OCI-LY1 (cell line): ENCODE measurements at regions not wholly inside any gene's neighbourhood (a gene's known extent, or its start where the extent isn't known, plus 50 kb on each side); places are given as distances from the start of the nearest gene placed in this dataset.

Experiments used
- H2AFZ ChIP-seq: fragments of 200-600 bp; sonication (generic), shearing (Covaris generic); 2 replicates; pipeline ENCODE4 v1.6.0; 2014; ENCODE audit warnings: antibody characterized with exemption, mild to moderate bottlenecking, low read length
- H3F3A ChIP-seq: fragments of 200-600 bp; sonication (generic), shearing (Covaris generic); 2 replicates; pipeline ENCODE4 v1.6.0; 2014; ENCODE audit warnings: mild to moderate bottlenecking, antibody characterized with exemption, low read length, moderate library complexity; ENCODE audit not compliant: insufficient read depth
- H3K27ac ChIP-seq: fragments of 200-600 bp; sonication (generic); 2 replicates; pipeline ENCODE4 v1.5.1; 2014; ENCODE audit warnings: low read length, mixed run types, mild to moderate bottlenecking, low read depth; ENCODE audit not compliant: poor library complexity, severe bottlenecking
- H3K27me3 ChIP-seq: fragments of 200-600 bp; sonication (generic); 2 replicates; pipeline ENCODE4 v1.6.0; 2014; ENCODE audit warnings: antibody characterized with exemption, mild to moderate bottlenecking, low read length, moderate library complexity; ENCODE audit not compliant: insufficient read depth
- H3K36me3 ChIP-seq: fragments of 200-600 bp; sonication (generic); 2 replicates; pipeline ENCODE4 v1.6.1; 2014; ENCODE audit warnings: mild to moderate bottlenecking, antibody characterized with exemption, low read length, moderate library complexity, mixed read lengths; ENCODE audit not compliant: insufficient read depth
- H3K4me1 ChIP-seq: fragments of 200-600 bp; sonication (generic); 2 replicates; pipeline ENCODE4 v1.5.1; 2014; ENCODE audit warnings: mild to moderate bottlenecking, low read length, moderate library complexity; ENCODE audit not compliant: insufficient read depth, severe bottlenecking
- H3K4me2 ChIP-seq: fragments of 200-600 bp; sonication (generic), shearing (Covaris generic); 2 replicates; pipeline ENCODE4 v1.6.1; 2014; ENCODE audit warnings: low read length
- H3K4me3 ChIP-seq: fragments of 200-600 bp; sonication (generic); 2 replicates; pipeline ENCODE4 v1.5.1; 2014; ENCODE audit warnings: low read length, low read depth, mild to moderate bottlenecking, mixed read lengths; ENCODE audit not compliant: poor library complexity, severe bottlenecking
- H3K79me2 ChIP-seq: fragments of 200-600 bp; shearing (Covaris generic); 2 replicates; pipeline ENCODE4 v1.6.1; 2016; ENCODE audit warnings: mixed run types, low read length, mixed read lengths; ENCODE audit not compliant: insufficient read depth
- H3K9ac ChIP-seq: fragments of 200-600 bp; sonication (generic), shearing (Covaris generic); 2 replicates; pipeline ENCODE4 v1.6.1; 2014; ENCODE audit warnings: mild to moderate bottlenecking, low read length, mixed read lengths
- H3K9me2 ChIP-seq: fragments of 200-600 bp; sonication (generic), shearing (Covaris generic); 2 replicates; pipeline ENCODE4 v1.6.1; 2014; ENCODE audit warnings: low read depth, mild to moderate bottlenecking, low read length, mixed read lengths
- H3K9me3 ChIP-seq: fragments of 200-600 bp; shearing (Covaris generic); 2 replicates; pipeline ENCODE4 v1.6.1; 2014; ENCODE audit warnings: low read length, mixed read lengths
- H4K20me1 ChIP-seq: fragments of 200-600 bp; sonication (generic), shearing (Covaris generic); 2 replicates; pipeline ENCODE4 v1.6.0; 2016; ENCODE audit warnings: mild to moderate bottlenecking, low read length; ENCODE audit not compliant: insufficient read depth
- CTCF ChIP-seq: fragments of 200-600 bp; sonication (generic), shearing (Covaris generic); IDR thresholded peaks from 2 replicates; pipeline ENCODE4 v1.5.1; 2017; ENCODE audit warnings: mild to moderate bottlenecking, antibody characterized with exemption, low read length, moderate library complexity, mixed read lengths
- EZH2 ChIP-seq: fragments of 200-600 bp; sonication (generic), shearing (Covaris generic); IDR thresholded peaks from 2 replicates; pipeline ENCODE4 v1.8.0; 2017; ENCODE audit warnings: borderline replicate concordance, mixed run types, mild to moderate bottlenecking, antibody characterized with exemption, low read length, moderate library complexity, mixed read lengths

GRCh38 chr1:14083706-14084105 is 383.7 kb downstream of the PRDM2 start:
- H3K4me1 ChIP-seq = no peaks in the 10 kb centered on the region
- H3K27ac ChIP-seq = no peak overlapping the region
- no peaks in the 10 kb centered on the region for H3K36me3 ChIP-seq
- H4K20me1 ChIP-seq = no peaks in the 10 kb centered on the region
- H3K9me2 ChIP-seq = no peaks in the 10 kb centered on the region
- no peaks in the 10 kb centered on the region; the same call in 1 of the 2 replicates for H3K27me3 ChIP-seq
- no peaks in the 10 kb centered on the region for H3K9me3 ChIP-seq
- H3K4me3 ChIP-seq = no peak overlapping the region
- H2AFZ ChIP-seq = no peak overlapping the region
- H3K9ac ChIP-seq = no peak overlapping the region
- TF ChIP-seq EZH2 (no peak), CTCF (no peak)
- no peak overlapping the region for H3K4me2 ChIP-seq
- H3K79me2 ChIP-seq = no peaks in the 10 kb centered on the region
- H3F3A ChIP-seq = no peaks in the 10 kb centered on the region

GRCh38 chr1:14090062-14090461 is 390.1 kb downstream of the PRDM2 start:
- H3K79me2 ChIP-seq = no peaks in the 10 kb centered on the region
- H3K36me3 ChIP-seq = no peaks in the 10 kb centered on the region
- no peaks in the 10 kb centered on the region for H4K20me1 ChIP-seq
- H3F3A ChIP-seq = no peaks in the 10 kb centered on the region
- H3K4me1 ChIP-seq = no peaks in the 10 kb centered on the region
- H3K27me3 ChIP-seq = no peaks in the 10 kb centered on the region
- no peaks in the 10 kb centered on the region for H3K9me3 ChIP-seq
- H3K4me2 ChIP-seq = no peak overlapping the region
- no peak overlapping the region for H3K9ac ChIP-seq
- no peak overlapping the region for H2AFZ ChIP-seq
- H3K9me2 ChIP-seq = no peaks in the 10 kb centered on the region
- no peak overlapping the region for H3K27ac ChIP-seq
- no peak overlapping the region for H3K4me3 ChIP-seq
- TF ChIP-seq CTCF (no peak), EZH2 (no peak)

GRCh38 chr1:14090531-14090930 is 390.5 kb downstream of the PRDM2 start:
- no peak overlapping the region for H3K4me2 ChIP-seq
- no peak overlapping the region for H3K27ac ChIP-seq
- no peaks in the 10 kb centered on the region for H3K36me3 ChIP-seq
- no peak for TF ChIP-seq CTCF
- TF ChIP-seq EZH2 = no peak
- no peaks in the 10 kb centered on the region for H3F3A ChIP-seq
- H3K79me2 ChIP-seq = no peaks in the 10 kb centered on the region
- H3K9ac ChIP-seq = no peak overlapping the region
- no peaks in the 10 kb centered on the region for H3K27me3 ChIP-seq
- no peaks in the 10 kb centered on the region for H3K4me1 ChIP-seq
- H3K9me3 ChIP-seq = no peaks in the 10 kb centered on the region
- H2AFZ ChIP-seq = no peak overlapping the region
- no peaks in the 10 kb centered on the region for H3K9me2 ChIP-seq
- no peak overlapping the region for H3K4me3 ChIP-seq
- no peaks in the 10 kb centered on the region for H4K20me1 ChIP-seq
